HEK293 (cell line): ENCODE measurements at regions not wholly inside any gene's neighbourhood (a gene's known extent, or its start where the extent isn't known, plus 50 kb on each side); places are given as distances from the start of the nearest gene placed in this dataset.

ENCODE experiments used
- REST ChIP-seq: fragments of 450-650 bp; formaldehyde crosslinking; IDR thresholded peaks from 2 replicates; pipeline ENCODE4 v1.5.1; 2016; ENCODE audit warnings: missing biosample characterization, missing genetic modification characterization
- ZBTB7A ChIP-seq: fragments of 450-650 bp; formaldehyde crosslinking; IDR thresholded peaks from 2 replicates; pipeline ENCODE4 v1.5.1; 2016; ENCODE audit warnings: low read depth, missing biosample characterization, missing genetic modification characterization
- ZNF324 ChIP-seq: fragments of 450-650 bp; formaldehyde crosslinking; IDR thresholded peaks from 2 replicates; pipeline ENCODE4 v1.5.1; 2016; ENCODE audit warnings: missing biosample characterization, missing genetic modification characterization

GRCh38 chr20:11847827-11848226, 69.9 kb upstream of the BTBD3 start:
- TF ChIP-seq ZBTB7A (no peak), ZNF324 (no peak), REST (no peak)
